Kidney glomerular epithelial cell (primary cell): ENCODE measurements at regions not wholly inside any gene's neighbourhood (a gene's known extent, or its start where the extent isn't known, plus 50 kb on each side); places are given as distances from the start of the nearest gene placed in this dataset.
A peak's percentile ranks its signal among the peaks of the same experiment; 100 is the strongest.
"Not testable (repeated sequence)": the region's sequence is repeated elsewhere in the genome, so short reads cannot be mapped to it uniquely, and the experiment has no call there.

Experiments
- DNase-seq: peaks from one replicate; lab custom pipeline; 2025; lab: John Stamatoyannopoulos, UW

GRCh38 chr3:5473471-5473870 is 286.0 kb downstream of the EDEM1 start:
- DNase-seq: no peak

GRCh38 chr3:5476403-5476802 is 288.9 kb downstream of the EDEM1 start:
- DNase-seq: no peak

DNA sequence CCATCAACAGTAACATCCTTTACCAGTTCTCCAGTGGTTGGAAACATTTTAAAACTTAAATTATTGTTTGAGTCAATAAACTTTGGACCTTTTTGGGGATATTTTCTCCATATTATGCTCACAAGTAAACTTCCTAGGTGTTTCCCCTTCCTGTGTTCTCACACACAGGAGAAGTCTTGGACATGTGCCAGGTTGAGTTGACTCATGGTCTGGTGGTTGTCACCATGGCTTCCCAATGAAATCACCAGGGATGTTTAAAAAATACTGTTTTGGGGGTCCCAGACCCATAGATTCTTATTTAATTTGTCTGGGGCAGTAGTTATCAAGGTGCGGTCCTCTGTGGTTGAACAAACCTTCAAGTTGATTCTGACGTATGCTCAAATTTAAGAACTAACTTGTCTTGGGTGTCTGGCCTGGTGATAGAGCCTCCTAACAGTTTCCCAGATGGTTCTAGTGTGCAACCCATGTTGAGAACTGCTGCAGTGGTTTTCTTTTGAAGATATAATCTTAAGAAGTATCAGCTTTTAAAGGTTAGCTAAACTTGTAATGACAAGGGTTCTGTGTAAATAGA is 291.8 kb downstream of the EDEM1 start:
- peak; percentile 10 for DNase-seq

DNA sequence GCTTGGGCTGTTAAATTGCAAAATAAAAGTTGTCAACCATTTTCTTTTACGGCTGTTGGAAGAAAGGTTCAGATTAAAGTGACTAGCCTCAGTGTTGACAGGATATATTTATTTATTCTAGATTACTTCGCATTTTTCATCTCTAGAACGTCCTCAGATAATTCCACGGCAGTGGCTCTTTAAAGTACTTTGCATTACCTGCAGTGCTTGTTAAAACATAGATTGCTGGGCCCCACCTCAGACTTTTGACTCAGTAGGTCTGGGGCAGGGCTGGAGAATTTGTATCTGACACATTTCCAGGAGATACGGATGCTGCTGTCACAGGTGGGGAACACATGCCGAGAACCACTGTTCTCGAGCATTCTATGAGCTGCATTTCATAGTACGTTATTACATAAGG is 292.7 kb downstream of the EDEM1 start:
- DNase-seq: no peak

DNA sequence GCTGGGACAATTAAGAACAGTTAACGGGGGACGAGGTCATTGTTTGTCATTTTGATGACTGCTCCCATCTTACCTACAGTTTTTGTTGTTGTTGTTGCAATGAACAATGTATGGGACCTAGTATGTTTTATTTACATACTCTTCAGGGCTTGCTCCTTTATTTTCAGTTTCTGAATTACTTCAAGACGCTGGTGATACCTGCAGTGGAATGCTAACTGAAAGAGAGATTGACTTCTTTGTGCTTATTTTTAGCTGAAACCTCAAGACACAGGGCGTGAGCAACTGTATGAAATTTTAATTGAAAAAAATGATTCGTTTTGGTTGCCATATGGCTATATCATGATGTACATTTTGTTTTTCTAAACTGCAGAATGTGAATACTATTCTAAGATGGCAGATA is 297.9 kb downstream of the EDEM1 start:
- no peak for DNase-seq

- no peak for DNase-seq
These were observed 301.3 kb downstream of the EDEM1 start for GRCh38 chr3:5488771-5489170.

- DNase-seq: no peak
These were observed 302.0 kb downstream of the EDEM1 start for GRCh38 chr3:5489536-5489935.

- DNase-seq: no peak
These were observed 307.5 kb downstream of the EDEM1 start for GRCh38 chr3:5494905-5495519.

- no peak for DNase-seq
These were observed 310.0 kb downstream of the EDEM1 start for GRCh38 chr3:5497497-5497896.

DNA sequence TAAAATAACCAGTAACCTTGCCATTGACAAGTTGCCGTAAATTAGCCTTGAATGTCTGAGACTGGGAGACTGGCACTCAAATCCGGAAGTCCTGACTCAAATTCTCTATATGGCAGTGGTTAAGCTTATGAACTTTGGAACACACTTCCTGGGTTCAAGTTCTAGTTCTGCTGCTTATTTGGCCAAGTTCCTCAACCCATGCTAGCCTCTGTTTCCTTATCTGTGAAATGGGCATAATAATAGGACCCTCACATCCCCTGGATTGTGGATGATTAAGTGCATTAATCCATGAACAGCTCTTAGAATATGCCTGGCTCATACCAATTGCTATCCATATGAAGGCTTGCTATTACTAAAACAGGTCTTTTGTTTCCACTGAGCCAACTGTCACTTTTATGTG is 311.5 kb downstream of the EDEM1 start:
- DNase-seq: no peak

DNA sequence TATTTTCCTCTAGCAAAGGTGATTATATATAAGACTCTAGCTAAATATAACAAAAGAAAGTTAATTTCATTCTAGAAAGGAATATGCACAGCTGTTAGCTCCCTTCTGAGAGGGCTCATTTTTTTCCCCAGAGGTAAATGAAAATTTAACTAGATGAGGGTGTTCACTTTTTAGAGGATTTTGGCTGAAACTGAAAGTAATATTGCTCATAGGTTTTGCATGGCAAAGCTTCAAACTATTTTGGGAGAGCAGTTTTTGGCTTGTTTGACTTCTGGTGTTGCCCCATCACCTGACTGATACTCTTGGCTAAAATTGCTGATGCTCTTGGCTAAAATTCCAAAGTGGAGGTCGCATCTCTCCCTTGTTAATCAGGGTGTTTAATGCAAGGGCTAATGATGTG is 311.9 kb downstream of the EDEM1 start:
- no peak for DNase-seq

DNA sequence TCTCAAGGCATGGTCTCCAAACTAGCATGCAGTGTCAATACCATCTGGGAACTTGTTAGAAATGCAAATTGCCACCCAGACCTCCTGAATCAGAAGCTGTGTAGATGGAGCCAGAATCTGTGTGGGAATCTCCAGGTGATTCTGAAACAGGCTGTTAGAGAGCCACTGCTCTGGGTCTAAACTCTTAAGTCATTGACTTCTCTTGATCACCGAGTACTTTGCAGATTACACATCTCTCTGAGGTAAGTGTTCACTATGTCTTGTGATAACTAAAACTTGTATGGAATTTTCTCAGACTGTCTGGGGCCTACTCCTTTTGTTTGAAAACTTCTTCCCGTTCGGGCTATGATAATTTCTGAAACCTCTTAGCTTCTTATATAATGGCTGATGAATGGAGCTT is 315.6 kb downstream of the EDEM1 start:
- no peak for DNase-seq

DNA sequence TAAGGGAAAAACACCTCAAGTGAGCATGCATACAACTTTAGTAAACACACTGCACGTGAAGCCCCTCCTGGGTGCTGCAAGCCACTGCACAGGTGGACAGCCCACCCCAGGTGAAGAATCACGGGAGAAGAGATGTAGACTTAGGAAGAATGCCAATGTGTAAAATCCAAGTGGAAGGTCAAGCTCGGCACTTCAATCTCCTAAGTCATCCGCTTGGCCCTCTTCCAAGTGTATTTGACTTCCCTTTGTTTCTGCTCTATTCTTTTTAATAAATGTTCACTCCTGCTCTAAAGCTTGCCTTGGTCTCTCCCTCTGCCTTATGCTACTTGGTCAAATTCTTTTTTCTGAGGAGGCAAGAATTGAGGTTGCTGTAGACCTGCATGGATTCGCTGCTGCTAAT is 316.6 kb downstream of the EDEM1 start:
- no peak for DNase-seq

GRCh38 chr3:5505163-5505562 is 317.7 kb downstream of the EDEM1 start:
- no peak for DNase-seq

GRCh38 chr3:5505997-5506396 is 318.5 kb downstream of the EDEM1 start:
- no peak for DNase-seq

GRCh38 chr3:5508860-5509259 is 321.4 kb downstream of the EDEM1 start:
- DNase-seq: not testable (repeated sequence)

GRCh38 chr3:5510300-5510699 is 322.8 kb downstream of the EDEM1 start:
- DNase-seq: no peak

- DNase-seq: no peak
These were observed 330.4 kb downstream of the EDEM1 start for GRCh38 chr3:5517921-5518320.

DNA sequence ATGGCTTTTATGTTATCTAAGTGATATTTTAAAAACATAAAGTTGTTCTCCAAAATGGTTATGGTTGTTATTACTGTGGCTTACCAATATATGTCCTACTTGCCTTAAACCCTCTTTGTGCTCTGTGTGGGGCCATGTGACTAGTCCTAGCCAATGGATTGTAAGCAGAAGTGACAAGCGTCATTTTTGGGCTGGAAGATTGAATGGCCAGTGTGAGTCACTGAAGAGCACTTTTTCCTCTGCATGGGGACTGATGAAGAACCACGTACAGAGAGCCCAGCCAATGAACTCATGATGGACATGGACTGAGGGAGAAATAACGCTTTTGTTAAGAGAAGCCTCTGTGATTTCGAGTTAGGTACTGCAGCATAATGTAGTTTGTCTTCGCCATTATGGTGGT is 332.7 kb downstream of the EDEM1 start:
- no peak for DNase-seq

DNA sequence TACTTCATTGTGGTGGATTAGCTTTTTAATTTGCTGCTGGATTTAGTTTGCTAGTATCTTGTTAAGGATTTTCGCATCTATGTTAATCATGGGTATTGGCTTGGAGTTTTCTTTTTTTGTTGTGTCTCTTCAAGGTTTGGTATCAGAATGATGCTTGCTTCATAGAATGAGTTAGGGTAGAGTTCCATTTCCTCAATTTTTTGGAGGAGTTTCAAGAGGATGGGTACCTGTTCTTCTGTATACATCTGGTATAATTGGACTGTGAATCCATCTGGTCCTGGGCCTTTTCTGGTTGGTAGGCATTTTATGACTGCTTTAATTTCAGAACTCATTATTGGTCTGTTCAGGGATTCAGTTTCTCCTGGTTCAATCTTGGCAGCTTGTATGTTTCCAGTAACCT is 335.6 kb downstream of the EDEM1 start:
- DNase-seq: no peak

GRCh38 chr3:5531039-5531438 is 343.5 kb downstream of the EDEM1 start:
- DNase-seq: no peak

DNA sequence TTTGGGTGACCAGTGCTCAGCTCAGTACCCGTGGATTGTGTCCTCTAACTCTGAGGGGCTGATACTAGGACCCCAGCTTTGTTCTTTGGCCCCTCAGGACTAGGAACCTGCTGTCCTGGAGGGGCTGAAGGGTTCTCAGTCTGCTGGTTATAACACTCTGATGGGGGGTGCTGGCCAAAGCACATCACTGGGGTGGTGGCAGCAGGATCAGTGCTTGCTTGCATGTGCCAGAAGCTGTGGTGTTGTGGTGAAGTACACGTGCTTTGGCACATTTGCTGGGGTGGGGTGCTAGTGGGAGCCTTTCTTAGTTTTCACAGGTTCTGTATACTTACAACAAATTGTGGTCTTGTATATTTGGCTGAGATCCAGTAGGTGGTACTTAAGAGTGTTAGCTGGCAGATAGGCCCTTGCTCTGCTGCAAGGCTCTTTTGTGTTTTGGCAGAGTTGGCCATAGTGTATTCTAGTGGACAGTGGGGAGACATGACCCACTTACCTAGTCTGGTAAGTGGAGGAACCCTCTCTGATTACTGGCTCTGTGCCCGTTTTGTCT is 344.3 kb downstream of the EDEM1 start:
- no peak for DNase-seq

DNA sequence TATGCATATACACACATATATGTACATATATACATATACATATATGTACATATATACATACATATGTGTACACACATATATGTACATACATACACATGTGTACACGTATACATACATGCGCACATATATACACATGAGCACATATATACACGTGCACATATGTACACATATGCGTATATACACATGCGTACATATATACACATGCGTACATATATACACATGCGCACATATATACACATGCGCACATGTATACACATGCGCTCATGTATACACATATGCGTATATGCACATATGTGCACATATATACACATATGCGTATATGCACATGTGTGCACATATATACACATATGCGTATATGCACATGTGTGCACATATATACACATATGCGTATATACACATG is 353.0 kb downstream of the EDEM1 start:
- DNase-seq: no peak

- no peak for DNase-seq
These were observed 355.0 kb downstream of the EDEM1 start for GRCh38 chr3:5542472-5542871.
